PC-9 (cell line): ENCODE measurements at regions not wholly inside any gene's neighbourhood (a gene's known extent, or its start where the extent isn't known, plus 50 kb on each side); places are given as distances from the start of the nearest gene placed in this dataset.

Experiments
- BruUV-seq: library from RNA; stranded (reverse); fragments of 400-500 nt; replicated peaks from 2 replicates; lab custom pipeline; 2021; lab: Mats Ljungman, UMichigan
- CTCF ChIA-PET: fragments of 300-600 bp; sonication (Branson Sonifier 250); formaldehyde crosslinking; loops from one replicate; lab custom pipeline; 2022; ENCODE audit warnings: antibody characterized with exemption; lab: Charles Lee
- POLR2A ChIA-PET: fragments of 300-600 bp; sonication (Branson Sonifier 250); formaldehyde crosslinking; loops from one replicate; lab custom pipeline; 2022; ENCODE audit warnings: antibody characterized with exemption; ENCODE audit not compliant: unreplicated experiment; lab: Charles Lee
- DNase-seq, 2 experiments: peaks; one replicate each; pipeline versions ENCODE4 v3.0.0 to v3.0.0-alpha.2; 2015 to 2022; ENCODE audit warnings: mixed read lengths in 1 of 2
- H2AFZ ChIP-seq: fragments of 200-600 bp; sonication (generic); 2 replicates; pipeline ENCODE4 v1.8.1; 2017; ENCODE audit warnings: antibody characterized with exemption
- H3F3A ChIP-seq: fragments of 200-600 bp; sonication (generic); 2 replicates; pipeline ENCODE4 v1.8.1; 2017; ENCODE audit warnings: antibody characterized with exemption, mild to moderate bottlenecking, low read depth; ENCODE audit not compliant: insufficient read depth
- H3K27ac ChIP-seq: fragments of 200-600 bp; sonication (generic); 2 replicates; pipeline ENCODE4 v1.6.1; 2016; ENCODE audit warnings: mixed run types
- H3K27me3 ChIP-seq: fragments of 200-600 bp; sonication (generic); 2 replicates; pipeline ENCODE4 v1.6.1; 2016; ENCODE audit warnings: low read depth, mixed run types; ENCODE audit not compliant: insufficient read depth
- H3K36me3 ChIP-seq: fragments of 200-600 bp; sonication (generic); 2 replicates; pipeline ENCODE4 v1.6.1; 2016; ENCODE audit warnings: low read depth, mixed run types
- H3K4me1 ChIP-seq: fragments of 200-600 bp; sonication (generic); replicated peaks from 2 replicates; pipeline ENCODE4 v1.6.1; 2016; ENCODE audit warnings: mixed run types; ENCODE audit not compliant: insufficient read depth
- H3K4me2 ChIP-seq: fragments of 200-600 bp; sonication (generic); 2 replicates; pipeline ENCODE4 v1.6.1; 2017; ENCODE audit warnings: mixed run types
- H3K4me3 ChIP-seq: fragments of 200-600 bp; sonication (generic); 2 replicates; pipeline ENCODE4 v1.6.1; 2016; ENCODE audit warnings: mixed run types
- H3K79me2 ChIP-seq: fragments of 200-600 bp; sonication (generic); 2 replicates; pipeline ENCODE4 v1.6.1; 2017; ENCODE audit warnings: low read depth, mixed run types
- H3K9me2 ChIP-seq: fragments of 200-600 bp; sonication (generic); 2 replicates; pipeline ENCODE4 v1.8.1; 2017; ENCODE audit warnings: mild to moderate bottlenecking; ENCODE audit not compliant: insufficient read depth
- H3K9me3 ChIP-seq: fragments of 200-600 bp; sonication (generic); 2 replicates; pipeline ENCODE4 v1.8.1; 2016; ENCODE audit warnings: low read depth; ENCODE audit not compliant: insufficient read depth
- H4K20me1 ChIP-seq: fragments of 200-600 bp; sonication (generic); 2 replicates; pipeline ENCODE4 v1.8.1; 2017; ENCODE audit not compliant: insufficient read depth
- CTCF ChIP-seq: fragments of 200-600 bp; sonication (generic); conservative IDR thresholded peaks from 2 replicates; pipeline ENCODE4 v1.6.1; 2017; ENCODE audit warnings: mixed run types, antibody characterized with exemption, mild to moderate bottlenecking, moderate library complexity
- EZH2 ChIP-seq: fragments of 200-600 bp; sonication (generic); IDR thresholded peaks from 2 replicates; pipeline ENCODE4 v1.8.0; 2017; ENCODE audit warnings: antibody characterized with exemption, low read depth
- intact Hi-C: fragments of 100-400 bp; cut with micrococcal nuclease; formaldehyde crosslinking; loops from one replicate; pipeline ENCODE4 v1.10.0; 2022; ENCODE audit not compliant: unreplicated experiment

DNA sequence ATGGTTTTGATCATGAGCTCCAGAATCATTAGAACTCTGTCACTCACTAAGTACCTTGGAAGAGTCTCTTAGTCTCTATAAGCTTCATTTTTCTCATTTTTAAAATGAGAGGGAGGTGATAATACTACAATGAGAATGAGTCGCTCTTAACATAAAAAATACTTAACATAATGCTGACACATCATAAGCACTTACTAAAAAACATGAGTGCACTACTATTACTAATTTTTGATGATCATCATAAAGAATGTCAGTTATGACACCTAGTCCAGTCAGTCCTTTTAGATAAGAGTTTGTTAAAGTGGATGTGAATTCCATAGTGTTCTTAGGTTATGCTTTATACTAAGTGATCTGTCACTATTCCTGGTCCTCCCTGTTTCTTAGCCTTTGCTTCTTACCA, 200.4 kb upstream of the SLC24A2 start:
- Histone ChIP-seq H2AFZ (no peak overlapping the region), H3K27me3 (no peaks in the 10 kb centered on the region), H3K79me2 (no peaks in the 10 kb centered on the region), H4K20me1 (no peaks in the 10 kb centered on the region), H3K27ac (no peak overlapping the region), H3K4me3 (no peak overlapping the region), H3K9me2 (no peaks in the 10 kb centered on the region), H3K36me3 (no peaks in the 10 kb centered on the region), H3K4me1 (no peaks in the 10 kb centered on the region), H3K4me2 (no peak overlapping the region), H3K9me3 (no peaks in the 10 kb centered on the region), H3F3A (no peaks in the 10 kb centered on the region)
- ChIA-PET POLR2A (no interaction called here), CTCF (no interaction called here)
- no peak for TF ChIP-seq EZH2
- TF ChIP-seq CTCF = no peak
- BruUV-seq = no TSS peak
- intact Hi-C loops = no loop called here
- no peak for DNase-seq

- Histone ChIP-seq H3K4me2 (no peak overlapping the region), H3F3A (no peaks in the 10 kb centered on the region), H3K9me3 (no peaks in the 10 kb centered on the region), H3K4me3 (no peak overlapping the region), H3K27ac (no peak overlapping the region), H2AFZ (no peak overlapping the region), H3K9me2 (no peaks in the 10 kb centered on the region), H3K4me1 (no peaks in the 10 kb centered on the region), H4K20me1 (no peaks in the 10 kb centered on the region), H3K36me3 (no peaks in the 10 kb centered on the region), H3K79me2 (no peaks in the 10 kb centered on the region), H3K27me3 (no peaks in the 10 kb centered on the region)
- ChIA-PET CTCF (no interaction called here), POLR2A (no interaction called here)
- DNase-seq = no peak
- no TSS peak for BruUV-seq
- TF ChIP-seq EZH2 (no peak), CTCF (no peak)
- intact Hi-C loops = no loop called here
These were observed 199.4 kb upstream of the SLC24A2 start for GRCh38 chr9:19988281-19988680.

GRCh38 chr9:19985081-19985480, 196.2 kb upstream of the SLC24A2 start:
- Histone ChIP-seq H3K4me3 (no peak overlapping the region), H3K9me3 (no peaks in the 10 kb centered on the region), H3K9me2 (no peaks in the 10 kb centered on the region), H2AFZ (no peak overlapping the region), H3K27me3 (no peaks in the 10 kb centered on the region), H3K27ac (no peak overlapping the region), H3K79me2 (no peaks in the 10 kb centered on the region), H3K4me2 (no peak overlapping the region), H3K4me1 (no peaks in the 10 kb centered on the region), H3F3A (no peaks in the 10 kb centered on the region), H4K20me1 (no peaks in the 10 kb centered on the region), H3K36me3 (no peaks in the 10 kb centered on the region)
- TF ChIP-seq CTCF (no peak), EZH2 (no peak)
- BruUV-seq = no TSS peak
- POLR2A ChIA-PET = no interaction called here
- CTCF ChIA-PET = no interaction called here
- DNase-seq = no peak
- intact Hi-C loops = no loop called here
